GM19025 (cell line): ENCODE measurements at regions not wholly inside any gene's neighbourhood (a gene's known extent, or its start where the extent isn't known, plus 50 kb on each side); places are given as distances from the start of the nearest gene placed in this dataset.

Experiments
- ATAC-seq: cut with Tn5 transposase; IDR thresholded peaks from one replicate; pipeline ENCODE4 v1.9.1; 2021; ENCODE audit warnings: mild to moderate bottlenecking, low read depth, moderate library complexity; ENCODE audit not compliant: unreplicated experiment

DNA sequence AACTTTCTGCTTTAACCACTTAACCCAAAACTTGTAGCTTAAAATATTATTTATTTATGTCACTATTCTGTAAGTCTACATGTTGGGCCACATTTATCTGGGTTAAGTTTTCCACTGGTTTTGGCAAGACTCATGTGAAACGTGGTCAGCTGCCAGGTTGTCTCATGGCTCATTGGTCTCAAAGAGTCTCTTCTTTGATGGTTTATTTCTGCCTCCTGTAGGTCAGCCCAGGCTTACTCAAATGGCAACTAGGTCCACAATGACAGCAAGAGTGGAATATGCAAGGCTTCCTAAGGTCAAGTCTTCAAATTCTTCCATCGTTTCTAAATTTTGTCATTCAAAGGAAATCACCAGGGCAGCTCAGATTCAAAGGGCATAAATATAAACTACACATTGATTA is 828.7 kb downstream of the PCDH7 start:
- no peak for ATAC-seq

GRCh38 chr4:31549256-31549655 is 829.1 kb downstream of the PCDH7 start:
- ATAC-seq, result no peak

DNA sequence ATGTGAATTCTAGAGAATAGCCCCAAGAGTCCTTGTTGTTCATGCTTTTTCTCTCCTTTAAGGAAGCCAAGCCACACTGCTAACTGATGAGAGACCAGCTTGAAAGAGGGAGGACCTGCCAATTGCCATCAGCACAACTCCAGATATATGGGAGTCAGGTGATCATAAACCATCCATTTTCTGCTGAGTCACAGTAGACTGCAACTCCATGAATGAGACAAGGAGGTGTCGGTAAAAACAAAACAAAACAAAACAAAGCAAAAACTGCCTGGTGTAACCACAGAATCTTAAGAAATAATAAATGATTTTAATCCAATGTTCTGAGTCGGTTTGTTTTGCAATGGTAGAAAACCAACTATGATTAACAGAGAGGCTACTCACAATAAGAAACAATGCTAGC is 837.3 kb downstream of the PCDH7 start:
- no peak for ATAC-seq

GRCh38 chr4:31573554-31573953 is 853.4 kb downstream of the PCDH7 start:
- ATAC-seq, result no peak

DNA sequence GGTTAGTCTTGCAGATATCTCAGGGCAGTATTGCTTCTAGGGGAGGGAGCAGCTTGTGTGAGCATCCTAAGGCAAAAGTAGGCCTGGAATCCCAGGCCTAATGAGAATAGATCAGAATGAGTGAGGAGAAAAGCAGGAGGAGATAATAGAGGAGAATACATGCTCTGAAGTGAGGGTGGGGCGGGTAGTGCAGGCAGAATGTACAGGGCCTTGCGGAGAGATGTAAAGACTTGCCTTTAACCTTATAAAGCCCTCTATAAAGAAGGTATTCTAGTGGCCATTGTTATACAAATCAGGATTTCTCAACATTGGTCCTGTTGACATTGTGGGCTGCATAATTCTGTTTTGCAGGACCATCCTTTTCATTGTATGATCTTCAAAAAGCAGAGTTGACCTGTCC is 855.3 kb downstream of the PCDH7 start:
- no peak for ATAC-seq

DNA sequence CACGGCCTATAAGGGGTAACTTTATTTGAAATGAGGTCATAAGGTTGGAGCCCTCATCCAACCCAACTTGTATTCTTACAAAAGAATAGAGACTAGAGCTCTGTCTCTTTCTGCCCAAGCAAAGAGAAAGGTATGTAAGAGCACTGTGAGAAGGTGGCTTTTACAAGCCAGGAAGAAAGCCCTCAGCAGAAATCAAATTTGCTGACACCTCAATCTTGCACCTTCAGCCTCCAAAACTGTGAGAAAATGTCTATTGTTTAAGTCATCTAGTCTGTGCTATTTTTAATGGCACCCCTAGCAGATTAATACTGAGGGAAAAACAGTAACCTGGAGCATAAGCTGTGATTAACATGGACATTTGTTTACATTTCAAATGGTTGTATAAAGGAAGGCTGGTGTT is 860.7 kb downstream of the PCDH7 start:
- ATAC-seq, result no peak

DNA sequence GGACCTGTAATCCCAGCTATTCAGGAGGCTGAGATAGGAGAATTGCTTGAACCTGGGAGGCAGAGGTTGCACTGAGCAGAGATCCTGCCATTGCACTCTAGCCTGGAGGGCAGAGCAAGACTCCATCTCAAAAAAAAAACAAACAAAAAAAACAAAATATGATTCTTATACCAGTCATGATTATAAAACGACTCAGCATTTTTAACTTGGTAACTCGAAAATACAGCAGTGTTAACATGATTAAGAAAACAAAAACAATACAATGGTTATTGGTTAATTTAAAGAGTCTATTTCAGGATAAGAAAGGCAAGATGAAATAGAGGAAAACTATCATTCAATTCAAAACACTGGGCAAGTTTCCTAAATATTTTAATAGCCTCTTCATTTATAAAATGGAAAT is 865.3 kb downstream of the PCDH7 start:
- no peak for ATAC-seq

DNA sequence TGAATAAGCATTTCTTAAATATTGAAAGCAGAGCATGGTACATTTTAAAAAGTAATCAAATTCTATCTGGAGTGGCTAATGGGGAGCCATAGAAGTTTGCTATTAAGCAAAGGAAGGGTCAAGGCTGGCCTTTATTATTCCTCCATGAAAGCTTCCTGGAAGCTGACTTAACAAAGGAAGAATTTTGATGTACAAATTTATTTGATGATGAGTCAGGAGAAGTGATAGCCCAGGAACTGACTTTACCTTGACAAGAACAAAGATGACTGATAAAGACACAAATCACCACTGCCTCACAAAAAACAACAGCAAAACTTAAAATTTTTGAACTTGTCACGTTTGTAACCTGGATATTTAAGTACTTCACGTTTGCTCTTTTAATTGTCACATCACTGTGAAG is 872.1 kb downstream of the PCDH7 start:
- ATAC-seq, result no peak

DNA sequence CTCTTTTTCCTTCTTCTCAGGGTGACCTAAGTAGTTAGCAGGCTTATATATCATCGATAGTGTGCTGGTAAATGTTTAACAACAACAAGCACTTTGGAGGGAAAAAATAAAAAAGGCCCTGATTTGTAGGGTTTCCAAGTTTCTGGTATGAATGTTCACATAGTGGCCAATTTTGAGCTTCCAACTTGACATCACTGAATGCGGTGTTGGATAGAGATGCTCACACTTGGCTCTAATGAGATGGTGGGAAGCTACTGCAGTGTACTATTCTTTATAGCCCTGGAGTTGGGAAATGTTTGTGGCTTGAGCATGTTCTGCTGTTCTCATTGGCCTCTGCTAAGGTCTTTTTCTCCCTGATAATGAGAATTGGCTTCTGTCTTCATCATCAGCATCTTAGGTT is 875.3 kb downstream of the PCDH7 start:
- ATAC-seq, result no peak

DNA sequence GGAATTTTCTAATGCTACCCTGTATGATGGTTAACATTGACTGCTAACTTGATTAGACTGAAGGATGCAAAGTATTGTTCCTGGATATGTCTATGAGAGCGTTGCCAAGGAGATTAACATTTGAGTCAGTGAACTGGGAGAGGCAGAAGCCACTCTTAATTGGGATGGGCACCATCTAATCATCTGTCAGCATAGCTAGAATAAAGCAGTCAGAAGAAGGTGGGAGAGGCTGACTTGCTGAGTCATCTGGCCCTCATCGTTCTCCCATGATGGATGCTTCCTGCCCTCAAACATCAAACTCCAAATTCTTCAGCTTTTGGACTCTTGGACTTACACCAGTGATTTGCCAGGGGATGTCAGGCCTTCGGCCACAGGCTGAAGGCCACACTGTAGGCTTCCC is 878.5 kb downstream of the PCDH7 start:
- ATAC-seq, result no peak

DNA sequence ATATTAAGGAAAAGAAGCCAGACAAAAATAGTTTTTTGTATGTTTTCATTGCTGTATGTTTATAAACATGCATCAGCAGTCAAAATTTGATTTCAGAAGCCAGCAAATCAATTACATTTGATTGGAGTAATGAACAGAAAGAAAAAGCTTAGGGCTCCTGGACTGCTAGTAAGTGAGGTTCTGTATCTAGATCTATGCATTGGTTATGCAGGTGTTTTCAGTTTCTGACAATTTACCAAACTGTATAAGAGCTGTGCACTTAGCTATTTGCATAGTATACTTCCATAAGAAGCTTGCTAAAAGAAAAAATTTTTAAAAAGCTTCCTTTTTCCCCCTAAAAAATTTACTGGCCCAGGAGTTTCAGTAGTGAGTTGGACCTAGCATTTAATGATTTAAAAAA is 881.6 kb downstream of the PCDH7 start:
- ATAC-seq, result no peak

DNA sequence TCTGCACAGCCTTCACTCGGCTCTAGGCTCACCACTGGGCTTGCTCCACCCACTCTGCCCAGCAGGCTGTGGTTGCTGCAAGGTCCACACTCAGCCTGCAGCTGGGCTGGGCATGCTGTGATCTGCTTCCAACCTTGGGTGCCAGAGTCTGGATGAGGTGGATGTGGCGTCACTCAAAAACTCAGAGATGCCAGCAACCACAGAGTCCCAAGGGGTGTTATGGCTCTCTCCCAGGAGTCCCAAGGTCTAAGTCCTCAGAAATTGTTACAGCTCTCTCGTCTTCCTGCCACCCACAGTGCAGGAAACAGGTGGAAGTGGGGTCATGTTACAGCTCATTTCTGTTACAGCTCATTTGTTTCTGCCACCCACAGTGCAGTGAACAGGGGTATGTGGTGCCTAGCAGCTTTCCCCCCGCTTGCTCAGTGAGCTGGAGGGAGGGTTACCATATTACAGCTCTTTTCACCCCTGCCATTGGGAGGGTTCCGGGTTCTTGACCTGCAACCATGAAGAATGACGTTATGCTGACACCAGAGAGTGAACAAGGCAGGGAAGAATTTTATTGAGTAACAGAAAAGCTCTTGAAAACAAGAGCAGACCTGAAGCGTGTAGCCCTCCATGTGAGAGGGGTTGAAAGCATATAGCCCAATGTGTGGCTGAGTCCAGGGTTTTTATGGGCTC is 893.9 kb downstream of the PCDH7 start:
- no peak for ATAC-seq

GRCh38 chr4:31617667-31618066 is 897.5 kb downstream of the PCDH7 start:
- no peak for ATAC-seq

DNA sequence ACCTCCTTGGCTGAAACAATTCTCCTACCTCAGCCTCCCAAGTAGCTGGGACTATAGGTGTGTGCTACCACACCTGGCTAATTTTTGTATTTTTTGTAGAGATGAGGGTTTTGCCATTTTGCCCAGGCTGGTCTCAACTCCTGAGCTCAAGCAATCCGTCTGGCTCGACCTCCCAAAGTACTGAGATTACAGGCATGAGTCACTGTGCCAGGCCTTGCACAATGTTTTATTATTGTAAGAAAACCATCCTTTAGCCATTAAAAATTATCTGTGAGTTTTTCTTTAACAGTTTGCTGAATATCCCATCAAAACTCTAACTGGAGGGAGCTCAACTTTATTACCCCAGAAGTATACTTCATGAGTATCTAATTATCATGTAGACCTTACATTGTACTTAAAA is 900.3 kb downstream of the PCDH7 start:
- no peak for ATAC-seq

- ATAC-seq, result no peak
Measured at GRCh38 chr4:31645236-31645635, 925.1 kb downstream of the PCDH7 start.

GRCh38 chr4:31647786-31648185 is 927.6 kb downstream of the PCDH7 start:
- ATAC-seq, result no peak

- ATAC-seq, result no peak
Measured at GRCh38 chr4:31649878-31650277, 929.7 kb downstream of the PCDH7 start.

DNA sequence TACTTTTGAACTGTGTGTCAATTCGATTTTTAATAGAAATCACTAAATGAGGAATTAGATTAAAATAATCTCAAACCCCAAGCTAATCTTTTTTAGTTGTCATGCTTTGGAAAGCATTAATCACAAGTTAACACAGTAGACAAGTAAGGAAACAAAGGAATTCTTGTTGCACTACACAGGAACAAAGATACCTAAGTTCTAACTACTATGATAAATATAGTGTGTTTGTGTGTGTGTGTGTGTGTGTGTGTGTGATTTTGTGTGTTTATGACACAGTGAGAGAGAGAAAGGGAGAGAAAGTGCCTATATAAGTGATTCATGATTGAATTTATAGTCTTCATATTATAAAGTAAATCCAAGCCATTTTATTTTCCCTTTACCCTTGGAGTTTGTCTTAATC is 931.4 kb downstream of the PCDH7 start:
- ATAC-seq, result no peak

DNA sequence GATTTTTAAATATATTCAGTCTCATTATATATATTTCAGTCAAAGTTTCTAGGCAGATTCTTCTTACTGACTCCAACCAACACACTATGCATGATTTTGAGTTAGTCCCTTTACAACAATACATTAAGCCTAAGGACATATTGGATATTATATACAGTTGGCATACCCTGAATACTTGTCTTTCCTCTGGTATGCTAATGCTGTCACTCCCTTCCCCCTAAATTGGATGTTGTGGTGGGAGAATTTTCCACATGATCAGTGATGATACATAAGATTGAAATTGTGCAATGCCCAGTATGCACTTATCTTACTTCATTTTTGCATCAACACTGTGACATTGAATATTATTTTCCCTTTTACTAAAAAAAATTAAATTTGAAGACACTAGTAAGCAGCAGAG is 935.2 kb downstream of the PCDH7 start:
- no peak for ATAC-seq

GRCh38 chr4:31657859-31658570 is 937.8 kb downstream of the PCDH7 start:
- ATAC-seq, result no peak

- ATAC-seq, result no peak
Measured at GRCh38 chr4:31660916-31661315, 940.7 kb downstream of the PCDH7 start.

- ATAC-seq, result no peak
Measured at GRCh38 chr4:31662951-31663350, 942.8 kb downstream of the PCDH7 start.
